NCI-H2029 (cell line): ENCODE measurements at regions not wholly inside any gene's neighbourhood (a gene's known extent, or its start where the extent isn't known, plus 50 kb on each side); places are given as distances from the start of the nearest gene placed in this dataset.

Experiments
- DNase-seq: peaks from one replicate; lab custom pipeline; 2025; lab: John Stamatoyannopoulos, UW

GRCh38 chr6:144335311-144335861, 50.3 kb downstream of the UTRN start:
- DNase-seq = no peak

- no peak for DNase-seq
These were observed 50.8 kb downstream of the UTRN start for GRCh38 chr6:144335914-144336313.

- DNase-seq = no peak
These were observed 51.8 kb downstream of the UTRN start for GRCh38 chr6:144336900-144337299.

- DNase-seq = no peak
These were observed 53.3 kb downstream of the UTRN start for GRCh38 chr6:144338474-144338873.

GRCh38 chr6:144338951-144339700, 54.0 kb downstream of the UTRN start:
- no peak for DNase-seq

GRCh38 chr6:144339859-144340452, 54.8 kb downstream of the UTRN start:
- no peak for DNase-seq

- DNase-seq = no peak
These were observed 55.6 kb downstream of the UTRN start for GRCh38 chr6:144340541-144341371.

GRCh38 chr6:144341831-144342527, 56.8 kb downstream of the UTRN start:
- DNase-seq = no peak

- DNase-seq = no peak
These were observed 58.7 kb downstream of the UTRN start for GRCh38 chr6:144343701-144344428.

GRCh38 chr6:144344646-144345045, 59.5 kb downstream of the UTRN start:
- DNase-seq = no peak

GRCh38 chr6:144345451-144345850, 60.3 kb downstream of the UTRN start:
- DNase-seq = no peak

GRCh38 chr6:144346719-144347447, 61.7 kb downstream of the UTRN start:
- no peak for DNase-seq

GRCh38 chr6:144347448-144347759, 62.3 kb downstream of the UTRN start:
- no peak for DNase-seq

- DNase-seq = no peak
These were observed 62.8 kb downstream of the UTRN start for GRCh38 chr6:144347933-144348332.

- no peak for DNase-seq
These were observed 64.8 kb downstream of the UTRN start for GRCh38 chr6:144349690-144350527.

GRCh38 chr6:144350528-144350880, 65.4 kb downstream of the UTRN start:
- no peak for DNase-seq

GRCh38 chr6:144351379-144352127, 66.4 kb downstream of the UTRN start:
- no peak for DNase-seq

GRCh38 chr6:144352331-144352730, 67.2 kb downstream of the UTRN start:
- no peak for DNase-seq

GRCh38 chr6:144353871-144354314, 68.8 kb downstream of the UTRN start:
- DNase-seq = no peak
